Inferior parietal cortex (tissue), 1 donor: ENCODE measurements at regions not wholly inside any gene's neighbourhood (a gene's known extent, or its start where the extent isn't known, plus 50 kb on each side); places are given as distances from the start of the nearest gene placed in this dataset.
"Not testable (repeated sequence)": the region's sequence is repeated elsewhere in the genome, so short reads cannot be mapped to it uniquely, and the experiment has no call there.

ENCODE experiments used
- DNase-seq: peaks from one replicate; pipeline ENCODE4 v3.0.0-alpha.2; 2016; ENCODE audit errors: extremely low spot score

- DNase-seq = no peak
Measured at GRCh38 chr2:105502625-105503334, 103.9 kb upstream of the FHL2 start.

- no peak for DNase-seq
Measured at GRCh38 chr2:105498281-105498846, 99.5 kb upstream of the FHL2 start.

GRCh38 chr2:105497094-105497493 is 98.2 kb upstream of the FHL2 start:
- no peak for DNase-seq

GRCh38 chr2:105496271-105496670 is 97.4 kb upstream of the FHL2 start:
- no peak for DNase-seq

GRCh38 chr2:105494683-105495425 is 96.0 kb upstream of the FHL2 start:
- no peak for DNase-seq

- no peak for DNase-seq
Measured at GRCh38 chr2:105490956-105491355, 92.1 kb upstream of the FHL2 start.

- DNase-seq = no peak
Measured at GRCh38 chr2:105490204-105490603, 91.4 kb upstream of the FHL2 start.

GRCh38 chr2:105489168-105489878 is 90.5 kb upstream of the FHL2 start:
- DNase-seq = no peak

- DNase-seq = no peak
Measured at GRCh38 chr2:105488285-105488684, 89.4 kb upstream of the FHL2 start.

- no peak for DNase-seq
Measured at GRCh38 chr2:105487142-105488069, 88.6 kb upstream of the FHL2 start.

GRCh38 chr2:105486762-105487141 is 87.9 kb upstream of the FHL2 start:
- no peak for DNase-seq

GRCh38 chr2:105478670-105479069 is 79.8 kb upstream of the FHL2 start:
- no peak for DNase-seq

- not testable (repeated sequence) for DNase-seq
Measured at GRCh38 chr2:105477050-105477620, 78.3 kb upstream of the FHL2 start.

GRCh38 chr2:105473011-105473410 is 74.2 kb upstream of the FHL2 start:
- DNase-seq = no peak

GRCh38 chr2:105470979-105471378 is 72.1 kb upstream of the FHL2 start:
- DNase-seq = no peak

- DNase-seq = no peak
Measured at GRCh38 chr2:105469781-105470180, 70.9 kb upstream of the FHL2 start.

GRCh38 chr2:105468582-105469042 is 69.8 kb upstream of the FHL2 start:
- DNase-seq = no peak

GRCh38 chr2:105464325-105464724 is 65.5 kb upstream of the FHL2 start:
- DNase-seq = no peak

GRCh38 chr2:105460048-105460732 is 61.3 kb upstream of the FHL2 start:
- DNase-seq = peak; percentile 7

- no peak for DNase-seq
Measured at GRCh38 chr2:105458076-105458475, 59.2 kb upstream of the FHL2 start.
